ENCODE measurements at regions not wholly inside any gene's neighbourhood (a gene's known extent, or its start where the extent isn't known, plus 50 kb on each side); places are given as distances from the start of the nearest gene placed in this dataset.

GRCh38 chr6:120395784-120396183, 938.5 kb downstream of the TBC1D32 start:
- H3K9me3 ChIP-seq, result no peaks in the 10 kb centered on the region
- no peak overlapping the region for H3K27ac ChIP-seq
- WGBS, 5 donors, result 71 to 91% (median 87%) methylated on average over 1 of the region's 1 CpG
- intact Hi-C loops (cut with DNase I; ENCODE audit: low total_unique reads), result no loop called here
- H3K4me3 ChIP-seq, result no peak overlapping the region
- no peaks in the 10 kb centered on the region for H3K36me3 ChIP-seq
- no peaks in the 10 kb centered on the region for H3K4me1 ChIP-seq
- TF ChIP-seq, protein P1, sequence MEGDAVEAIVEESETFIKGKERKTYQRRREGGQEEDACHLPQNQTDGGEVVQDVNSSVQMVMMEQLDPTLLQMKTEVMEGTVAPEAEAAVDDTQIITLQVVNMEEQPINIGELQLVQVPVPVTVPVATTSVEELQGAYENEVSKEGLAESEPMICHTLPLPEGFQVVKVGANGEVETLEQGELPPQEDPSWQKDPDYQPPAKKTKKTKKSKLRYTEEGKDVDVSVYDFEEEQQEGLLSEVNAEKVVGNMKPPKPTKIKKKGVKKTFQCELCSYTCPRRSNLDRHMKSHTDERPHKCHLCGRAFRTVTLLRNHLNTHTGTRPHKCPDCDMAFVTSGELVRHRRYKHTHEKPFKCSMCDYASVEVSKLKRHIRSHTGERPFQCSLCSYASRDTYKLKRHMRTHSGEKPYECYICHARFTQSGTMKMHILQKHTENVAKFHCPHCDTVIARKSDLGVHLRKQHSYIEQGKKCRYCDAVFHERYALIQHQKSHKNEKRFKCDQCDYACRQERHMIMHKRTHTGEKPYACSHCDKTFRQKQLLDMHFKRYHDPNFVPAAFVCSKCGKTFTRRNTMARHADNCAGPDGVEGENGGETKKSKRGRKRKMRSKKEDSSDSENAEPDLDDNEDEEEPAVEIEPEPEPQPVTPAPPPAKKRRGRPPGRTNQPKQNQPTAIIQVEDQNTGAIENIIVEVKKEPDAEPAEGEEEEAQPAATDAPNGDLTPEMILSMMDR (IDR thresholded peaks at IDR 0.05 in 8 of 11, conservative IDR thresholded peaks at IDR 0.05 in 3 of 11), result no peak
- TF ChIP-seq POLR2AphosphoS5 (IDR thresholded peaks at IDR 0.05) (no peak), POLR2A (IDR thresholded peaks at IDR 0.05) (no peak)
- no peaks in the 10 kb centered on the region for H3K27me3 ChIP-seq (replicated peaks in 1 of 7)
- no peak for DNase-seq

GRCh38 chr6:120395330-120395729, 939.0 kb downstream of the TBC1D32 start:
- Histone ChIP-seq H3K4me3 (no peak overlapping the region), H3K27me3 (replicated peaks in 1 of 7) (no peaks in the 10 kb centered on the region), H3K27ac (no peak overlapping the region), H3K9me3 (no peaks in the 10 kb centered on the region), H3K4me1 (no peaks in the 10 kb centered on the region), H3K36me3 (no peaks in the 10 kb centered on the region)
- TF ChIP-seq, protein P1 (IDR thresholded peaks at IDR 0.05 in 8 of 11, conservative IDR thresholded peaks at IDR 0.05 in 3 of 11), result no peak
- no peak for TF ChIP-seq POLR2AphosphoS5 (IDR thresholded peaks at IDR 0.05)
- intact Hi-C loops (cut with DNase I; ENCODE audit: low total_unique reads), result no loop called here
- no peak for DNase-seq
- WGBS, 5 donors, result 67 to 86% (median 75%) methylated on average over 1 of the region's 1 CpG

DNA sequence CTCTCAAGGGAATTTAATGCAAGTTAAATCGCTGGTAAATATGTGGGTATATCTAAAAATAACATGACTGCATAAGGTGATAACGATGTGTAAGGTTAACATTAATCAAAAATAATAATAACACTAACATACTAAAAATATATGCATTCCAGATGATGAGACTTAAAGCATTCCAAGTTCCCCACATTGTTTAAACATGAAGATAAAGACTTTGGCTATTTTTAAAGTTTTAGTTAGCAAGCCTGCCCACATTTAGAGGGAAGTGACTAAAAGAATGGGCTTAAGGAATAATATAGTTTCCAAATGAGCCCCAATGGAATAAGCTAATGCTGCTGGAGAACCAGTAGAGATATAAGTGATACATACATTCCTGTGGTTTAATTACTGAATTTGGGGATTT, 941.3 kb downstream of the TBC1D32 start:
- Histone ChIP-seq H3K27me3 (replicated peaks in 1 of 7) (no peaks in the 10 kb centered on the region), H3K9me3 (no peaks in the 10 kb centered on the region), H3K36me3 (no peaks in the 10 kb centered on the region), H3K4me3 (no peak overlapping the region), H3K27ac (no peak overlapping the region), H3K4me1 (no peaks in the 10 kb centered on the region)
- TF ChIP-seq POLR2AphosphoS5 (IDR thresholded peaks at IDR 0.05) (no peak), POLR2A (IDR thresholded peaks at IDR 0.05) (no peak)
- TF ChIP-seq, protein P1 (IDR thresholded peaks at IDR 0.05 in 8 of 11, conservative IDR thresholded peaks at IDR 0.05 in 3 of 11), result no peak
- intact Hi-C loops (cut with DNase I; ENCODE audit: low total_unique reads), result no loop called here
- 54 to 71% (median 61%) methylated on average over 2 of the region's 2 CpGs for WGBS, 5 donors
- no peak for DNase-seq

DNA sequence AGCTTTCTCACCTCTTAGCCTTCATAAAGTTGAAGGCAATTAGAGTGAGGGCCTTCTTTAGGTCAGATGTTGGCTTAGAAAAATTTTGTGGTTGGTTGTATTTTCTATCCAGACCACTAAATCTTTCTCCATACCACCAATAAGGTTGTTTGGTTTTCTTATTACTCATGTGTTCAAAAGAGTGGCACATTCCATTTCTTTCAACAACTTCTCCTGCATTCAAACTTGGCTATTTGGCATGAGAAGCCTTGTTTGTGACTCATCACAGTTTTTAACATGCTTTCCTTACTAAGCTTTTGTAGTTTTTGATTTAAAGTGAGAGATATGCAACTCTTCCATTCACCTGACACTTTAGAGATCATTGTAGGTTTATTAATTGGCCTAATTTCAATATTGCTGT, 949.6 kb downstream of the TBC1D32 start:
- TF ChIP-seq, protein P1 (IDR thresholded peaks at IDR 0.05 in 8 of 11, conservative IDR thresholded peaks at IDR 0.05 in 3 of 11), result no peak
- no peak for TF ChIP-seq POLR2AphosphoS5 (IDR thresholded peaks at IDR 0.05)
- TF ChIP-seq POLR2A (IDR thresholded peaks at IDR 0.05), result no peak
- Histone ChIP-seq H3K9me3 (no peaks in the 10 kb centered on the region), H3K36me3 (no peaks in the 10 kb centered on the region), H3K4me3 (no peak overlapping the region), H3K27me3 (replicated peaks in 1 of 7) (no peaks in the 10 kb centered on the region), H3K4me1 (no peaks in the 10 kb centered on the region), H3K27ac (no peak overlapping the region)
- no peak for DNase-seq
- intact Hi-C loops (cut with DNase I; ENCODE audit: low total_unique reads), result no loop called here

Data from spleen (tissue), 11 donors.